A549 (cell line): ENCODE measurements at regions not wholly inside any gene's neighbourhood (a gene's known extent, or its start where the extent isn't known, plus 50 kb on each side); places are given as distances from the start of the nearest gene placed in this dataset.

Source experiments
- CEBPB ChIP-seq, 2 experiments: fragments of >200 bp in 1 of 2; sonication (Bioruptor Twin) in 1 of 2; formaldehyde crosslinking in 1 of 2; IDR thresholded peaks; 2 replicates each; pipeline ENCODE4 v1.6.1; 2012 to 2016
- EP300 ChIP-seq, 2 experiments: fragments of >200 bp; sonication (Bioruptor Twin); formaldehyde crosslinking; IDR thresholded peaks; 2 replicates in 1 of 2; 3 replicates in 1 of 2; pipeline ENCODE4 v1.6.1; 2016 to 2017
- ESRRA ChIP-seq: fragments of 150-350 bp; IDR thresholded peaks from 2 replicates; pipeline ENCODE4 v1.6.1; 2014; ENCODE audit warnings: mild to moderate bottlenecking, low read length, borderline replicate concordance
- HDAC2 ChIP-seq: fragments of 200-600 bp; sonication (generic); IDR thresholded peaks from 2 replicates; pipeline ENCODE4 v1.6.1; 2016
- MAFK ChIP-seq: fragments of 450-650 bp; IDR thresholded peaks from 2 replicates; pipeline ENCODE4 v1.6.1; 2014; ENCODE audit not compliant: partially characterized antibody
- MAZ ChIP-seq: fragments of 150-350 bp; IDR thresholded peaks from 2 replicates; pipeline ENCODE4 v1.6.1; 2014; ENCODE audit warnings: antibody characterized with exemption, low read depth, low read length, borderline replicate concordance
- PHF8 ChIP-seq: fragments of 200-600 bp; sonication (generic); IDR thresholded peaks from 2 replicates; pipeline ENCODE4 v1.6.1; 2016; ENCODE audit warnings: low read depth, mild to moderate bottlenecking, antibody characterized with exemption, moderate library complexity, borderline replicate concordance
- RAD21 ChIP-seq, 2 experiments: fragments of >200 bp in 1 of 2; sonication (Bioruptor Twin) in 1 of 2; formaldehyde crosslinking in 1 of 2; IDR thresholded peaks in 1 of 2; conservative IDR thresholded peaks in 1 of 2; 2 replicates in 1 of 2; 3 replicates in 1 of 2; pipeline ENCODE4 v1.6.1; 2012 to 2018; ENCODE audit warnings: inconsistent platforms in 1 of 2
- TF ChIP-seq, protein P1 (sequence below): fragments of >200 bp; sonication (Bioruptor Twin); formaldehyde crosslinking; IDR thresholded peaks from 3 replicates; pipeline ENCODE4 v1.5.1; 2016
- TF ChIP-seq, protein P2 (sequence below): fragments of >200 bp; sonication (Bioruptor Twin); formaldehyde crosslinking; IDR thresholded peaks from 3 replicates; pipeline ENCODE4 v1.6.1; 2016

DNA sequence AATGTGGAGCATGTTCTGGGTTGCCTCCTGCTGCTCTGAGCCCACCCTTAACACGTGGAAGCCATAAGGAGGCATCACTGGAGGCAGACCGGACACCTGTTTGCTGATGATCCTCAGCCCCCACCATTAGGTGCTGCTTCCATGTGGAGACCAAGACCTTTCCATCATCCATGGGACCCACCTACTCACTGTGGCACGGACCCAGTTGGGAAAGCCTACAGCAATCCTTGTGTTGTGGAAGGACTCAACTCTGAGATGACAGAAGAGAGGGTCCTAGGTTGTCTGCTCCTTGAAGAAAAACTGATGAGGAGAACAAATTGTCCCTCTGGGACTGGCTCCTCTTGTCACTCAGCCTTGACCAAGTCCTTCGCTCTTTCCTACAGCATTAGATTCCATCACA lies 86.5 kb upstream of the RAB12 start:
- TF ChIP-seq, protein P1, sequence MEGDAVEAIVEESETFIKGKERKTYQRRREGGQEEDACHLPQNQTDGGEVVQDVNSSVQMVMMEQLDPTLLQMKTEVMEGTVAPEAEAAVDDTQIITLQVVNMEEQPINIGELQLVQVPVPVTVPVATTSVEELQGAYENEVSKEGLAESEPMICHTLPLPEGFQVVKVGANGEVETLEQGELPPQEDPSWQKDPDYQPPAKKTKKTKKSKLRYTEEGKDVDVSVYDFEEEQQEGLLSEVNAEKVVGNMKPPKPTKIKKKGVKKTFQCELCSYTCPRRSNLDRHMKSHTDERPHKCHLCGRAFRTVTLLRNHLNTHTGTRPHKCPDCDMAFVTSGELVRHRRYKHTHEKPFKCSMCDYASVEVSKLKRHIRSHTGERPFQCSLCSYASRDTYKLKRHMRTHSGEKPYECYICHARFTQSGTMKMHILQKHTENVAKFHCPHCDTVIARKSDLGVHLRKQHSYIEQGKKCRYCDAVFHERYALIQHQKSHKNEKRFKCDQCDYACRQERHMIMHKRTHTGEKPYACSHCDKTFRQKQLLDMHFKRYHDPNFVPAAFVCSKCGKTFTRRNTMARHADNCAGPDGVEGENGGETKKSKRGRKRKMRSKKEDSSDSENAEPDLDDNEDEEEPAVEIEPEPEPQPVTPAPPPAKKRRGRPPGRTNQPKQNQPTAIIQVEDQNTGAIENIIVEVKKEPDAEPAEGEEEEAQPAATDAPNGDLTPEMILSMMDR: no peak
- TF ChIP-seq CEBPB (IDR thresholded peaks at IDR 0.05) (no peak), MAFK (no peak), PHF8 (no peak), ESRRA (no peak), RAD21 (conservative IDR thresholded peaks at IDR 0.05 in 1 of 2, IDR thresholded peaks at IDR 0.05 in 1 of 2) (no peak), MAZ (no peak), EP300 (IDR thresholded peaks at IDR 0.05) (no peak), HDAC2 (no peak)
- TF ChIP-seq, protein P2, sequence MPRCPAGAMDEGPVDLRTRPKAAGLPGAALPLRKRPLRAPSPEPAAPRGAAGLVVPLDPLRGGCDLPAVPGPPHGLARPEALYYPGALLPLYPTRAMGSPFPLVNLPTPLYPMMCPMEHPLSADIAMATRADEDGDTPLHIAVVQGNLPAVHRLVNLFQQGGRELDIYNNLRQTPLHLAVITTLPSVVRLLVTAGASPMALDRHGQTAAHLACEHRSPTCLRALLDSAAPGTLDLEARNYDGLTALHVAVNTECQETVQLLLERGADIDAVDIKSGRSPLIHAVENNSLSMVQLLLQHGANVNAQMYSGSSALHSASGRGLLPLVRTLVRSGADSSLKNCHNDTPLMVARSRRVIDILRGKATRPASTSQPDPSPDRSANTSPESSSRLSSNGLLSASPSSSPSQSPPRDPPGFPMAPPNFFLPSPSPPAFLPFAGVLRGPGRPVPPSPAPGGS: no peak
